Gastrocnemius medialis (tissue), 4 donors: ENCODE measurements at regions not wholly inside any gene's neighbourhood (a gene's known extent, or its start where the extent isn't known, plus 50 kb on each side); places are given as distances from the start of the nearest gene placed in this dataset.
"Not testable (repeated sequence)": the region's sequence is repeated elsewhere in the genome, so short reads cannot be mapped to it uniquely, and the experiment has no call there.

ENCODE experiments used
- ATAC-seq, 2 donors: fragments of 150-250 bp; one replicate each; pipeline ENCODE4 v1.9.1; 2016
- DNase-seq, 2 donors: peaks; one replicate each; pipeline ENCODE4 v3.0.0-alpha.2; 2019
- H3K27ac ChIP-seq, 4 donors: fragments of 200-600 bp; sonication (generic); 1 replicate in 1 of 4; 2 replicates in 3 of 4; pipeline ENCODE4 v1.5.1; 2016 to 2018; ENCODE audit warnings: mild to moderate bottlenecking in 2 of 4, moderate library complexity in 1 of 4
- H3K27me3 ChIP-seq, 3 donors: fragments of 200-600 bp; sonication (generic) in 2 of 3; 1 replicate in 1 of 3; 2 replicates in 2 of 3; pipeline versions ENCODE4 v1.5.1 to v1.6.0; 2016 to 2019; ENCODE audit warnings: mild to moderate bottlenecking in 1 of 3, moderate library complexity in 1 of 3
- H3K36me3 ChIP-seq, 2 donors: fragments of 200-600 bp; sonication (generic) in 1 of 2; one replicate each; pipeline ENCODE4 v1.5.1; 2017 to 2018
- H3K4me1 ChIP-seq, 2 donors: fragments of 200-600 bp; sonication (generic) in 1 of 2; one replicate each; pipeline ENCODE4 v1.5.1; 2016 to 2017; ENCODE audit warnings: mild to moderate bottlenecking in 2 of 2
- H3K4me3 ChIP-seq, 4 donors: fragments of 200-600 bp; sonication (generic) in 3 of 4; 1 replicate in 1 of 4; 2 replicates in 3 of 4; pipeline ENCODE4 v1.5.1; 2016 to 2019; ENCODE audit warnings: mild to moderate bottlenecking in 2 of 4
- H3K9me3 ChIP-seq, 3 donors: fragments of 200-600 bp; sonication (generic) in 2 of 3; 1 replicate in 1 of 3; 2 replicates in 2 of 3; pipeline ENCODE4 v1.5.1; 2016 to 2019
- CTCF ChIP-seq, 5 experiments: fragments of 450-650 bp in 3 of 5; fragments of 200-600 bp in 2 of 5; sonication (generic) in 2 of 5; IDR thresholded peaks in 4 of 5; conservative IDR thresholded peaks in 1 of 5; 1 replicate in 4 of 5; 2 replicates in 1 of 5; pipeline ENCODE4 v1.5.1; 2016 to 2019; ENCODE audit warnings: antibody characterized with exemption in 5 of 5, mild to moderate bottlenecking in 3 of 5, moderate library complexity in 3 of 5
- POLR2A ChIP-seq, 2 donors: fragments of 450-650 bp; IDR thresholded peaks; one replicate each; pipeline ENCODE4 v1.6.1; 2017; ENCODE audit warnings: antibody characterized with exemption in 2 of 2, mild to moderate bottlenecking in 2 of 2, moderate library complexity in 2 of 2
- in situ Hi-C, 4 donors: fragments of 200-750 bp; cut with MboI; loops; one replicate each; pipeline versions ENCODE4 v1.15.0 to v1.8.0; 2017; ENCODE audit warnings: low sequenced_read_pairs in 4 of 4
- intact Hi-C: fragments of 100-400 bp; cut with DNase I; formaldehyde crosslinking; loops from one replicate; pipeline ENCODE4 v1.15.1; 2023; ENCODE audit warnings: low total_unique reads

DNA sequence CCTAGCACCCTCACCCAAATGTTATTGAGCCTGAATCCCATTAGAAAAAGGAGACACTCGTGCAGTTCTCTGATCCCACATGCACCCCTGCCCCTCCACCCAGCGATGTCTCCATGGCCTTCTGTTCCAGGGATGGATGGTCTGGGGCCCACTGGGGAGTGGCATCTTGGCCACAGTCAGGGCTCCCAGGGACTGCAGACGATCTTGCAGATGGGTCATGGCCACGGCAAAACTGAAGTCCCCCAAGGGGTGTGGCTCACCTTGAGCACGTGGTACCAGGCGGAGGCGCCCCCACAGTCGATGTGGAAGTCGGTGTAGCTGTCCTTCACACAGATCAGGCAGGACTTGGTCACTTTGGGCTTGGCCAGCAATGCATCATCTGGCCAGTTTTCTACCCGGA is 130.7 kb downstream of the TUBA3C start:
- TF ChIP-seq CTCF (IDR thresholded peaks at IDR 0.05 in 4 of 5, conservative IDR thresholded peaks at IDR 0.05 in 1 of 5): no peak
- TF ChIP-seq POLR2A (IDR thresholded peaks at IDR 0.05): no peak
- ATAC-seq: no peak
- intact Hi-C loops (no loop called here), in situ Hi-C loops (no loop called here)
- Histone ChIP-seq H3K27me3 (no peaks in the 10 kb centered on the region), H3K4me3 (no peak overlapping the region), H3K4me1 (no peaks in the 10 kb centered on the region), H3K27ac (no peak overlapping the region), H3K9me3 (no peaks in the 10 kb centered on the region), H3K36me3 (no peaks in the 10 kb centered on the region)
- DNase-seq: no peak

- intact Hi-C loops, H3K27ac ChIP-seq, H3K9me3 ChIP-seq, H3K4me1 ChIP-seq, H3K36me3 ChIP-seq, DNase-seq, ATAC-seq, H3K27me3 ChIP-seq, H3K4me3 ChIP-seq, in situ Hi-C loops: not testable (repeated sequence)
Measured at GRCh38 chr13:19049624-19050023, 132.0 kb downstream of the TUBA3C start.

- Histone ChIP-seq H3K36me3 (no peaks in the 10 kb centered on the region), H3K9me3 (no peaks in the 10 kb centered on the region), H3K4me3 (no peak overlapping the region), H3K27ac (no peak overlapping the region), H3K4me1 (no peaks in the 10 kb centered on the region), H3K27me3 (no peaks in the 10 kb centered on the region)
- intact Hi-C loops (no loop called here), in situ Hi-C loops (no loop called here)
- no peak for ATAC-seq
- DNase-seq: no peak
- TF ChIP-seq POLR2A (IDR thresholded peaks at IDR 0.05) (no peak), CTCF (IDR thresholded peaks at IDR 0.05 in 4 of 5, conservative IDR thresholded peaks at IDR 0.05 in 1 of 5) (no peak)
Measured at GRCh38 chr13:19048381-19048780, 133.2 kb downstream of the TUBA3C start.

DNA sequence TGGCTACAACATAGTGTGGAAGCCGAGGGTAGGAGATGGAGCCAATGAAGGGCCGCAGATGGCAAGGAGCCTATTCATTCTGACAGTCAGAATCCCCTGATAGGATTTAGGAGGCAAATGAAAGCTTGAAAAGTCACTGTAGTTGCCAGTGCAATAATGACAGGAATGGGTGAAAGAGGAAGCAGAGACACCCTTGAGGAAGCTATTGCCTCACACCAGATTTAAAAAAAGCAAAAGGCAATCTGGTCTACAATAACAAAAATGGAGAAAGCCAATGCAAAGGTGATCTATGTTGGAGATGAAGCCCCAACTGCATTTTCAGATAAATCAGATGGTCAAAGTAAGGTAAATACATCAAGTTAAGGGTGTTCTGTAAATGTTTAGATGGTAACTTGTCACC is 158.5 kb downstream of the TUBA3C start:
- in situ Hi-C loops (no loop called here), intact Hi-C loops (no loop called here)
- Histone ChIP-seq H3K27ac (no peak overlapping the region), H3K4me3 (no peak overlapping the region), H3K9me3 (no peaks in the 10 kb centered on the region), H3K36me3 (no peaks in the 10 kb centered on the region), H3K4me1 (no peaks in the 10 kb centered on the region), H3K27me3 (peaks cover 0 to 3% (median 0%) of the 10 kb centered on the region in 3 donors)
- no peak for TF ChIP-seq POLR2A (IDR thresholded peaks at IDR 0.05)
- TF ChIP-seq CTCF (IDR thresholded peaks at IDR 0.05 in 4 of 5, conservative IDR thresholded peaks at IDR 0.05 in 1 of 5): no peak
- DNase-seq (no peak), ATAC-seq (no peak)

GRCh38 chr13:19020988-19021387 is 160.6 kb downstream of the TUBA3C start:
- Histone ChIP-seq H3K27me3 (peaks cover 0 to 3% (median 0%) of the 10 kb centered on the region in 3 donors), H3K4me1 (no peaks in the 10 kb centered on the region), H3K9me3 (no peaks in the 10 kb centered on the region), H3K36me3 (no peaks in the 10 kb centered on the region), H3K27ac (no peak overlapping the region), H3K4me3 (no peak overlapping the region)
- intact Hi-C loops (no loop called here), in situ Hi-C loops (no loop called here)
- DNase-seq (no peak), ATAC-seq (no peak)
- no peak for TF ChIP-seq POLR2A (IDR thresholded peaks at IDR 0.05)
- TF ChIP-seq CTCF (IDR thresholded peaks at IDR 0.05 in 4 of 5, conservative IDR thresholded peaks at IDR 0.05 in 1 of 5): no peak
